ENCODE measurements at regions not wholly inside any gene's neighbourhood (a gene's known extent, or its start where the extent isn't known, plus 50 kb on each side); places are given as distances from the start of the nearest gene placed in this dataset.

GRCh38 chr4:174586651-174587050 is 64.4 kb upstream of the HPGD start:
- DNase-seq = no peak
- Histone ChIP-seq H3K4me3 (no peak overlapping the region), H3K36me3 (ENCODE audit: low read depth) (no peaks in the 10 kb centered on the region), H3K9me3 (no peaks in the 10 kb centered on the region), H3K4me1 (ENCODE audit: low read depth) (no peaks in the 10 kb centered on the region)
- TF ChIP-seq CTCF (IDR thresholded peaks at IDR 0.05) = no peak
- no peak for ATAC-seq
- intact Hi-C loops (cut with DNase I, micrococcal nuclease) = no loop called here

DNA sequence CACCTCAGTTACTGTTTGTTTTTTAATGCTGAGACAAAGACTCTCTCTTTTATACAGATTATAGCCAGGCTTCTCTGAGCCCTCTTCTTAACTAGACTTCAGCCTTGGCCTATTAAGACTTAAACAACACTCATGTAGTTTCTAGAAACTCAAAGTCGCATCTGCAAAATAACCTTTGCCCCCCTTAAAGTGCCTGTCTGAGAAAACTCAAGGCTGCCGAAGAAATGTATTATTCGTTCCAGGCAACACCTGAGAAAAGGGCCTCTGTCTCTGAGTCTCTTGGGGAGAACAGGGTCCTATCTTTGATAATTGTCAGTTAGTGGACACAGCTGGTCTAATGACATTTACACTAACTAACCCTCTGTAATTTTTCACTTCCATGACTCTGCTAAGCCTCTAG is 60.8 kb upstream of the HPGD start:
- DNase-seq = no peak
- Histone ChIP-seq H3K9me3 (no peaks in the 10 kb centered on the region), H3K36me3 (ENCODE audit: low read depth) (no peaks in the 10 kb centered on the region), H3K4me1 (ENCODE audit: low read depth) (no peaks in the 10 kb centered on the region), H3K4me3 (no peak overlapping the region)
- ATAC-seq = no peak
- TF ChIP-seq CTCF (IDR thresholded peaks at IDR 0.05) = no peak
- intact Hi-C loops (cut with DNase I, micrococcal nuclease) = no loop called here

DNA sequence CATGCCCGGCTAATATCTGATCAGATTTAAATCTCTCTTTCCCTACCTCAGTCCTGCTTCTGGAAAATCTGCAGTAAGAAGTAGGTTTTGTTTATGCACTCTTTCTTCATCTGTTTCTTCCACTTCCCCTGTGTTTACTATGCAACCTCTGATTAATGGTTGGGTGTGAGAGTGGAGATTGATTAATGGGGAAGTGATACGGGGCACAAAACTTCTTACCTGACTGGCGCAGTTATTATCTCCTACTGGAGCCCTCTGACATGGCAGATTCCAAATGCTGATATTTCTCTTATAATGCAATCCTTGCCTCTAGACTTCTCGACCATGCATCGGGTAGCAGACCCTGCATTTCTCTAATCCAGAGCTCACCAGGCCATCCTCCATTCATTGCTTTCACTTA is 60.2 kb upstream of the HPGD start:
- intact Hi-C loops (cut with DNase I, micrococcal nuclease) = no loop called here
- no peaks in the 10 kb centered on the region for H3K9me3 ChIP-seq

GRCh38 chr4:174581901-174582300 is 59.6 kb upstream of the HPGD start:
- no peaks in the 10 kb centered on the region for H3K36me3 ChIP-seq (ENCODE audit: low read depth)
- no peak for TF ChIP-seq CTCF (IDR thresholded peaks at IDR 0.05)
- no peaks in the 10 kb centered on the region for H3K9me3 ChIP-seq
- H3K4me3 ChIP-seq = no peak overlapping the region
- no peaks in the 10 kb centered on the region for H3K4me1 ChIP-seq (ENCODE audit: low read depth)
- ATAC-seq (no peak), DNase-seq (no peak)
- intact Hi-C loops (cut with DNase I, micrococcal nuclease) = no loop called here

More for the DNA sequence above, 60.2 kb upstream of the HPGD start:
- Histone ChIP-seq H3K4me3 (no peak overlapping the region), H3K36me3 (ENCODE audit: low read depth) (no peaks in the 10 kb centered on the region), H3K4me1 (ENCODE audit: low read depth) (no peaks in the 10 kb centered on the region)
- no peak for DNase-seq
- ATAC-seq = no peak
- TF ChIP-seq CTCF (IDR thresholded peaks at IDR 0.05) = no peak

DNA sequence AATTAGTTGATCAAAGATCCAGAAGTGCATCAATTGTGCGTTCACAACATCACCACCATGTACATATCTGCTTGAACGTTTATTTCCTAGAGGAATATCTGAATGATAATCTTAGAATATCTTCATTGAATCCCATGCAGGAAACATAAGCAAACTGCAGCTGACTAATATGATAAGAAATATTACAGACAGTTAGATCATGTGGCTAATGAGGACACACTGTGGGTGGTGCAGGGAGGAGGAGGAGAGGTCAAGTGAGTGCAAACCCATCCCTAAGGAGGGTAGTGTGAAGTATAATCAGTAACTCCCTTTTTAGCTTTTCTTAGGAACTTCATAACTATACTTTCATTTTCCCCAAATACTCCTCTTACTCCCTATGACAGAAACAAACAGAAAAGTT is 58.3 kb upstream of the HPGD start:
- Histone ChIP-seq H3K4me1 (ENCODE audit: low read depth) (no peaks in the 10 kb centered on the region), H3K9me3 (no peaks in the 10 kb centered on the region), H3K36me3 (ENCODE audit: low read depth) (no peaks in the 10 kb centered on the region), H3K4me3 (no peak overlapping the region)
- no peak for TF ChIP-seq CTCF (IDR thresholded peaks at IDR 0.05)
- ATAC-seq (no peak), DNase-seq (no peak)
- intact Hi-C loops (cut with DNase I, micrococcal nuclease) = no loop called here

DNA sequence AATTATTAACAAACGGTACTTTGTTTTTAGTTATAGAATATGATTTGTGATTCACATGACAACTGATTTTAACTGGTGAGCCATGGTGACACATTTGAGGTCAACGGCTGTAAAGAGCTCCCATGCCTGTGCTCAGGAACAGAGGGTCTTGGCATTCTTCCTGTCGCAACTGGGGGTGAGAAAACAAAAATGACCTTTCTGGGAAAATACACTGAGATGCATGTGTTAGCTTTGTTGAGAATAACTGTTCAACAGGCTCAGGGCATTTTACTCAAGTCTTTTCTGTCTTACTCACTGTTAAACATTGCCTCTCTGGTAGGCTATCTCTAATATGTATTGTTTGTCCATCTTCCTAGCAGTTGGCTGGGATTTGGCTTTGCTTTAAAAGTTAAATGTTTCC is 57.1 kb upstream of the HPGD start:
- intact Hi-C loops (cut with DNase I, micrococcal nuclease) = no loop called here
- H3K4me1 ChIP-seq (ENCODE audit: low read depth) = no peaks in the 10 kb centered on the region
- H3K4me3 ChIP-seq = no peak overlapping the region
- no peaks in the 10 kb centered on the region for H3K9me3 ChIP-seq
- TF ChIP-seq CTCF (IDR thresholded peaks at IDR 0.05) = no peak
- DNase-seq (no peak), ATAC-seq (no peak)
- no peaks in the 10 kb centered on the region for H3K36me3 ChIP-seq (ENCODE audit: low read depth)

All from mucosa of descending colon (tissue), 3 donors.